ENCODE measurements at regions not wholly inside any gene's neighbourhood (a gene's known extent, or its start where the extent isn't known, plus 50 kb on each side); places are given as distances from the start of the nearest gene placed in this dataset.

DNA sequence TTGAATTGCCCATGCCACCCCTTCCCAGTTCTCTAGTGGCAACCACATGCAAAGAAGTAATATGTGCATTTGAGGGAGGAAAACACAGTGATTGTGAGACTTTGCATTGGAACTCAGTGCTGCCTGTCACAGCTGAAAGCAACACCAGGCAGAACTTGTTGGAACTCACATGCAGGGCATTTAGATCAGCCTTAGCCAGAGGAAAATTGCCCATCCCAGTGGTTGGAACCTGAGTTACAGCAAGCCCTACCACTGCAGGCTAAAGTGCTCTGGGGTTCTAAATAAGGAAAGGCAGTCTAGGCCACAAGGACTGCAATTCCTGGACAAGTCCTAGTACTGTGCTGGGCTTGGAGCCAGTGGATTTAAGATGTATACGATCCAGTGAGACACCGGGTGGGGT lies 245.3 kb upstream of the UFL1 start:
- no peaks in the 10 kb centered on the region for H3K27me3 Mint-ChIP-seq (ENCODE audit: low read depth)
- no peak for ATAC-seq (replicated peaks in 1 of 2)
- no peak overlapping the region for H3K27ac Mint-ChIP-seq
- no peaks in the 10 kb centered on the region for H3K4me1 Mint-ChIP-seq (ENCODE audit: low read depth)
- DNase-seq = no peak
- H3K4me3 Mint-ChIP-seq = no peak overlapping the region
- no peaks in the 10 kb centered on the region for H3K36me3 Mint-ChIP-seq (ENCODE audit: insufficient read depth in 2 of 2)
- H3K9me3 Mint-ChIP-seq = peaks cover 0 to 5% of the 10 kb centered on the region in 2 donors

DNA sequence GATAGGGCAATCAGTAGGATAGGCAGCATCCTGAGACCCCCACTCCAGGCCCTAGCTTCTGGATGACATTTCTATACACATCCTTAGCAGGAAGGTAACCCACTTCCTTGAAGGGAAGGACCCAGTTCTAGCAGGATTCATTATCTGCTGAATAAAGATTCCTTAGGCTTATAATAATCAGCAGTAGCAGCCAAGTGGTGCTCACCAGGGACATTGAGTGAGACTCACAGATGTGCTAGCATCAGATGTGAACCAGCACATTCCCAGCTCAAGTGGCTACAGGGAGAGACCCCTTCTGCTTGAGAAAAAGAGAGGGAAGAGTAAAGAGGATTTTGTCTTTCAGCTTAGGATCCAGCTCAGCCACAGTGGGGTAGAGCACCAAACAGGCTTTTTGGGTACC lies 244.8 kb upstream of the UFL1 start:
- Mint-ChIP-seq H3K27ac (no peak overlapping the region), H3K36me3 (ENCODE audit: insufficient read depth in 2 of 2) (no peaks in the 10 kb centered on the region), H3K9me3 (peaks cover 0 to 5% of the 10 kb centered on the region in 2 donors), H3K27me3 (ENCODE audit: low read depth) (no peaks in the 10 kb centered on the region), H3K4me1 (ENCODE audit: low read depth) (no peaks in the 10 kb centered on the region), H3K4me3 (no peak overlapping the region)
- no peak for DNase-seq
- no peak for ATAC-seq (replicated peaks in 1 of 2)

DNA sequence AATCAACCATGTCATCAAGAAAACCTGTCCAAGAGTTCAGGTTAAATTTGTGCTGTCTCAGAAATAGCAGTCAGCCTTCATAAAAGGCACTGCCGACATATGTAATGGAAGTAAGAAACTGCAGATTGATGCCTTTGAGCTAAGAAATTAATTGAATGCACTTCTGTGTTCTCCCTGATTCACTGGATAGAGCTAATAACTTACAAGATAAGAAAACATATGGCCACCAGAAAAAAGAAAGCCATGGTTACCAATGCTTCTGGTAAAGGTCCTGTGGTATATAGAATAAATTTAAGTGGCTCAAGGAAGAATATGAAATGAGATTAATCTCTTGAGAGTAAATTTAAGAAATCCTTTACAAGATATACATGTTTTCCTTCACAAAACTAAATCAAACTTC lies 242.5 kb upstream of the UFL1 start:
- Mint-ChIP-seq H3K27ac (no peak overlapping the region), H3K4me1 (ENCODE audit: low read depth) (no peaks in the 10 kb centered on the region), H3K36me3 (ENCODE audit: insufficient read depth in 2 of 2) (no peaks in the 10 kb centered on the region), H3K27me3 (ENCODE audit: low read depth) (no peaks in the 10 kb centered on the region), H3K9me3 (no peaks in the 10 kb centered on the region), H3K4me3 (no peak overlapping the region)
- DNase-seq = no peak
- ATAC-seq (replicated peaks in 1 of 2) = no peak

DNA sequence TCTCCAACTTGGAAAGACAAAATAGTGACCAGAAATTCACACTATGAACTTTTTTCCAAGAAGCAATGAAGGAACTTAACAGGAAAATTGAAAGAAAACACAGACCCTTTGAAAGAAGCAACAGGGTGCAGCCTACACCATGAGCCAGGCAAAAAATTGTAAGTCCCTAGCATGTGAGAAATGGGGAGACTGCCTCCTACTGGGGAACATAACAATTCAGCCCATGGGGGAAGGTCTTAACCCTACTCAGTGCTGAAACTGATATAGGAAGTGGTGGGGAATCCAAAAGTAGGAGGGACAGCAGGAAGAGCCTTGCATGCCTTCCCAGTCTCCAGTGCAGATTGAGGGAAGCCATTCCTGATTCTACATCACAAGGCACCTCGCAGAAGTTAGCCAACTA lies 235.1 kb upstream of the UFL1 start:
- no peaks in the 10 kb centered on the region for H3K36me3 Mint-ChIP-seq (ENCODE audit: insufficient read depth in 2 of 2)
- H3K4me1 Mint-ChIP-seq (ENCODE audit: low read depth) = no peaks in the 10 kb centered on the region
- peaks cover 0 to 3% of the 10 kb centered on the region in 2 donors for H3K9me3 Mint-ChIP-seq
- ATAC-seq (replicated peaks in 1 of 2) = no peak
- H3K27me3 Mint-ChIP-seq (ENCODE audit: low read depth) = peaks cover 7% of the 10 kb centered on the region
- no peak overlapping the region for H3K27ac Mint-ChIP-seq
- no peak overlapping the region for H3K4me3 Mint-ChIP-seq
- DNase-seq = no peak

DNA sequence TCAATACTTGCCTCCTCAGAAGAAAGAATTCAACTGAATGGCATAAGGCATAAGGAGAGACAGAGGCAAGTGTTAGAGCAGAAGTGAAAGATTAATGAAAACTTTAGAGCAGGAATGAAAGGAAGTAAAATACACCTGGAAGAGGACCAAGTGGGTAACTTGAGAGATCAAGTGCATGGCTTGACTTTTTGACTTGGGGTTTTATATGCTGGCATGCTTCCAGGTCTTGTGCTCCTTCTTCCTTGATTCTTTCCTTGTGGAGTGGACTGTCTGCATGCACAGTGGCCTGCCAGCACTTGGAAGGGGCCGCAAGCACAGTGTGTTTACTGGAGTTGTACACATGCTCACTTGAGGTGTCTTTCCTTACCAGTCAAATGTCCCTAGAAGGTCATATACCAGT lies 222.1 kb upstream of the UFL1 start:
- no peaks in the 10 kb centered on the region for H3K36me3 Mint-ChIP-seq (ENCODE audit: insufficient read depth in 2 of 2)
- H3K9me3 Mint-ChIP-seq = no peaks in the 10 kb centered on the region
- H3K27me3 Mint-ChIP-seq (ENCODE audit: low read depth) = no peaks in the 10 kb centered on the region
- ATAC-seq (replicated peaks in 1 of 2) (no peak), DNase-seq (no peak)
- H3K27ac Mint-ChIP-seq = no peak overlapping the region
- H3K4me3 Mint-ChIP-seq = no peak overlapping the region
- H3K4me1 Mint-ChIP-seq (ENCODE audit: low read depth) = no peaks in the 10 kb centered on the region

DNA sequence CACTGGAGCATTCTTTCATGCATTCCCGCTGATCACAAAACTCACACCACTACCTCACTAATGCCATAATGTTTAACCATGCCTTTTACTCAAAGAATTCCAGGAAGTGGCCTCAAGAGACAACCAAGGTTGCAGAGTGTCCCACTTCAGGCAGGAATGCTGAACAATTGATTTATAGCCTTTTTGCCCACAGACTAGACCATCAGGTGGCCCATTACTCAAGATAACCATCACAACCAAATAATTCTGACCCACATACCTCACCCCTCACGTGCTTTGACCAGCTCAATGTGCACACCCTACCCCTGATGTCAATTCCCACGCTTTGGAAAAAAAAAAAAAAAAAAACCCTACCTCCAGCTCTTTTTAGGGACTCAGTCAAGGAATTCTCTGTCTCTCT lies 220.6 kb upstream of the UFL1 start:
- no peaks in the 10 kb centered on the region for H3K36me3 Mint-ChIP-seq (ENCODE audit: insufficient read depth in 2 of 2)
- no peaks in the 10 kb centered on the region for H3K9me3 Mint-ChIP-seq
- ATAC-seq (replicated peaks in 1 of 2) = no peak
- DNase-seq = no peak
- H3K4me3 Mint-ChIP-seq = no peak overlapping the region
- peaks cover 5% of the 10 kb centered on the region for H3K4me1 Mint-ChIP-seq (ENCODE audit: low read depth)
- H3K27me3 Mint-ChIP-seq (ENCODE audit: low read depth) = no peaks in the 10 kb centered on the region
- H3K27ac Mint-ChIP-seq = no peak overlapping the region

DNA sequence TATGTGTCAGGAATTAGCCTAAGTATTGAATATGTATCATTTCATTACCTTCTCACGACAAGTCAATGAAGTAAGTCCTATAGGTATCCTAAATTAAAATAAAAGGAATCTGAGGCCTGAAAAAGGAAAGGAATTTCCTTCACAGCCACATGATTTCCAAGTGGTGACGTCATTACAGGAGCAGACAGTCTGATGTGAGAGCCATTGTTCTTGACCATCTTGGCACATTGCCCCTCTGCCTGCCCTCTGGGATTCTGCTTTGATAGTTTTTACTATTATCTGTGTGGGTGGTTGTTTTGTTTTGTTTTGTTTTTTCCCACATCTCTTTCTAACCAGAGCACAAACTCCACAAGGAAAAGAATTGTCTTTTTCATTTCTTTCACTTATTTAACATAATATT lies 219.8 kb upstream of the UFL1 start:
- ATAC-seq (replicated peaks in 1 of 2) (no peak), DNase-seq (no peak)
- H3K4me1 Mint-ChIP-seq (ENCODE audit: low read depth) = peaks cover 5% of the 10 kb centered on the region
- H3K36me3 Mint-ChIP-seq (ENCODE audit: insufficient read depth in 2 of 2) = no peaks in the 10 kb centered on the region
- no peaks in the 10 kb centered on the region for H3K27me3 Mint-ChIP-seq (ENCODE audit: low read depth)
- no peak overlapping the region for H3K4me3 Mint-ChIP-seq
- peak overlapping the region; percentile 77 for H3K27ac Mint-ChIP-seq
- no peaks in the 10 kb centered on the region for H3K9me3 Mint-ChIP-seq

DNA sequence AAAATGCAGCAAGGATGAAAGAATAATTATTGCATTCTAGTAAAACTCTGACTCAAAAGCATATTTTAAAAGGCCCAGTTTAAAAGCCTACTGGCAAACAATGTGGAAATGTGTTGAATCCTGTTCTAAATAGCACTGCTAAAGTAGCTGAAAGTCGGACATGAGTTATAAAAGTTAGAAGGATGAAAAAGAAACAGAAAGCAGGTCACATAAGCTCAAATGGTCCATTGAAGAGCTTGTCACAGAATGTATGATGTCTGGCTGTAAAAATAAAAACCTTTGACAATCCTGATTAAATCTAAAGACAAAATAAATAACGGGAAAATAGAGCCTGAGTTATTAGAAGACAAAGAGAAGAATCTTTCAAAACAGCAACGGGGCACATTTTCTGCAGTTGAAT lies 218.6 kb upstream of the UFL1 start:
- H3K4me1 Mint-ChIP-seq (ENCODE audit: low read depth) = peaks cover 5% of the 10 kb centered on the region
- no peaks in the 10 kb centered on the region for H3K36me3 Mint-ChIP-seq (ENCODE audit: insufficient read depth in 2 of 2)
- no peak overlapping the region for H3K27ac Mint-ChIP-seq
- H3K4me3 Mint-ChIP-seq = no peak overlapping the region
- H3K27me3 Mint-ChIP-seq (ENCODE audit: low read depth) = no peaks in the 10 kb centered on the region
- ATAC-seq (replicated peaks in 1 of 2) (no peak), DNase-seq (no peak)
- H3K9me3 Mint-ChIP-seq = no peaks in the 10 kb centered on the region

DNA sequence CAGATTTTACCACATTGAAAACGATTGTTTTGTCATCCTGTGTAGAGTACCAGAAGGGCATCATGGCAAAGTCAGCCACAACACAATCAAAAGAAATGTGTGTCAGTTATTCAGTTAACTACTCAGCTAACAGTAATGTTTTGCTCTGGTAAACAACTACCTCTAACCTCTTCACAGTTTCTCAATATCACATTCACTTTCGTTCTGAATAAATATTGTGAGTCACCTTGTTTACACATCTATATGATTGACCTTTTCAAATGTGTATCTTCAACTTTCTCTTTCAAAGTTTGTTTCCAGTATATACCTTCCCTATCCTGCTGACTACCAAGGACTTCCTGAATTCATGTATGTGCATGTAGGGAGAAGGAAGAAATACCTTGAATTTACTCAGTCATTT lies 216.6 kb upstream of the UFL1 start:
- no peak for DNase-seq
- ATAC-seq (replicated peaks in 1 of 2) = peak; percentile 87 to 95
- no peaks in the 10 kb centered on the region for H3K27me3 Mint-ChIP-seq (ENCODE audit: low read depth)
- peaks cover 5% of the 10 kb centered on the region for H3K4me1 Mint-ChIP-seq (ENCODE audit: low read depth)
- H3K9me3 Mint-ChIP-seq = no peaks in the 10 kb centered on the region
- H3K36me3 Mint-ChIP-seq (ENCODE audit: insufficient read depth in 2 of 2) = no peaks in the 10 kb centered on the region
- H3K27ac Mint-ChIP-seq = peak overlapping the region; percentile 42
- H3K4me3 Mint-ChIP-seq = peak overlapping the region in 1 of 2 donors; percentile 10

DNA sequence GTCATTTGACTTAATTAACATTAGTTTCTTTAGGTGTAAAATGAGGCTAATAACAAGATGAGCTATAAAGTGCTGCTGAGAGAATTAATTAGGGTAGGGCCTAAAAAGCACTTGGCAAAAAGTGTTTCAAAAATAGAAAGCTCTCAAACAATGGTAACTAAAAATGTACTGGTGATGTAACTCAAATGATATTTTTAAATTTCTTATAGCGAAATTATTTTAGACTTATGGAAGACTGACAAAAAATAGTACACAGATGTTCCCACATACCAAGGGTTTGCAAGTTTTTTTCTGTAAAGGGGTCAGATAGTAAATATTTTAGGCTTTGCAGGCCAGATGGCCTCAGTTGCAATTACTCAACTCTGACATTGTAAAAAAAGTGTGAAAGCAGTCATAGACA lies 190.7 kb upstream of the UFL1 start:
- H3K9me3 Mint-ChIP-seq = peaks cover 0 to 2% of the 10 kb centered on the region in 2 donors
- H3K27me3 Mint-ChIP-seq (ENCODE audit: low read depth) = no peaks in the 10 kb centered on the region
- H3K36me3 Mint-ChIP-seq (ENCODE audit: insufficient read depth in 2 of 2) = no peaks in the 10 kb centered on the region
- no peak for ATAC-seq (replicated peaks in 1 of 2)
- H3K27ac Mint-ChIP-seq = no peak overlapping the region
- no peak for DNase-seq
- no peak overlapping the region for H3K4me3 Mint-ChIP-seq
- H3K4me1 Mint-ChIP-seq (ENCODE audit: low read depth) = no peaks in the 10 kb centered on the region

DNA sequence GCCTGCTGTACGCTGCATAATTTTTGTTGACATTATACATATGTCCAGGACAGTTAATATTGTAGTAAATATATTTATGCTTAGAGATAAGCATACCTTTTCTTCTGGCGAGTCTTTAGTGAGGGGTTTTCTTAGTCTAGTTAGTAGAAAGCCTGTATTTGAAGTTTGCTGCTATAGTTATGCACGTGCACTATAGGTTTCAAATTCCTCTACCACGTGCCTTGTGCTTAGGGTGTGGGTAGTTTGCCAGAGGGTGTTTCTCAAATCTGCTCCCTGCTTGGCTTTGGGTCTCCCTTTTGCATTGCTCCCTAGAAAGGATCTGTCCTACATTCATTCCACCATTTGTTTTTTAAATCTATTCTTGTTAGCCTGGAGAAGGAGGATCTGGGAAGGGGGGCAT lies 181.4 kb upstream of the UFL1 start:
- ATAC-seq (replicated peaks in 1 of 2) = no peak
- H3K4me3 Mint-ChIP-seq = no peak overlapping the region
- peaks cover 2 to 7% of the 10 kb centered on the region in 2 donors for H3K9me3 Mint-ChIP-seq

DNA sequence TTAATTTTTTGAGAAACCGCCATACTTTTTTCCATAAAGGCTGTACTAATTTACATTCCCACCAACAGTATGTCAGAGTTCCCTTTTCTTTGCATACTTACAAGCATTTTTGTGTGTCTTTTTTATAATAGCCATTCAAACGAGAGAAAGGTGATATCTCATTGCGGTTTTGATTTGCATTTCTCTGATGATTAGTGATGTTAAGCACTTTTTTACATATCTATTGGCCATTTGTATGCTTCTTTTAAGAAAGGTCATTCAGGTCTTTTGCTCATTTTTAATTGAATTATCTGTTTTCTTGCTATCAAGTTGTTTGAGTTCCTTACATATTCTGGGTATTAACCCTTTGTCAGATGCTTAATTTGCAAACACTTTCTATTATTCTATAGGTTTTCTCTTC lies 176.1 kb upstream of the UFL1 start:
- no peaks in the 10 kb centered on the region for H3K4me1 Mint-ChIP-seq (ENCODE audit: low read depth)
- H3K27me3 Mint-ChIP-seq (ENCODE audit: low read depth) = no peaks in the 10 kb centered on the region
- H3K9me3 Mint-ChIP-seq = peaks cover 2 to 5% of the 10 kb centered on the region in 2 donors
- DNase-seq = no peak
- peaks cover 3% of the 10 kb centered on the region in 2 donors for H3K36me3 Mint-ChIP-seq (ENCODE audit: insufficient read depth in 2 of 2)
- no peak overlapping the region for H3K4me3 Mint-ChIP-seq
- H3K27ac Mint-ChIP-seq = no peak overlapping the region
- ATAC-seq (replicated peaks in 1 of 2) = no peak

More for the DNA sequence above, 181.4 kb upstream of the UFL1 start:
- Mint-ChIP-seq H3K27ac (no peak overlapping the region), H3K36me3 (ENCODE audit: insufficient read depth in 2 of 2) (peaks cover 3% of the 10 kb centered on the region in 2 donors), H3K4me1 (ENCODE audit: low read depth) (no peaks in the 10 kb centered on the region), H3K27me3 (ENCODE audit: low read depth) (no peaks in the 10 kb centered on the region)
- DNase-seq = no peak

DNA sequence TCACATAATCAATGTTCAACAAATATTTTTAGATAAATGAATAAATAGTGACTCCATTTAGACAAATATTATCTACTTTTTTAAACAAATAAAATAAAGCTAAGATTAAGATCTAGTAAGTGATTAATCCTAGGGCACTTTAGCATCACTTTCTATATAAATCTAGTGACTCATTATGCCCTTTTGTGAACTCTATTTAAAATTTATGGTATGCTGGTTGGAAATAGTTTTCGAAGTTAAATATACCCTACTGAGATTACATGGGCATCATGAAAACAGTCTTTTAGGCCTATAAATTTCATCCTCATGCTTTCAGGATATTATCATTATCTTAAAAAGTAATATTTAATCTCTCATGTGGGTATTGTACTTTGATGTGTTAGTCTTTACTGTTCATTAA lies 140.4 kb upstream of the UFL1 start:
- no peaks in the 10 kb centered on the region for H3K4me1 Mint-ChIP-seq (ENCODE audit: low read depth)
- H3K27ac Mint-ChIP-seq = no peak overlapping the region
- no peak for ATAC-seq (replicated peaks in 1 of 2)
- DNase-seq = no peak
- no peaks in the 10 kb centered on the region for H3K9me3 Mint-ChIP-seq
- H3K4me3 Mint-ChIP-seq = no peak overlapping the region
- H3K36me3 Mint-ChIP-seq (ENCODE audit: insufficient read depth in 2 of 2) = no peaks in the 10 kb centered on the region
- H3K27me3 Mint-ChIP-seq (ENCODE audit: low read depth) = no peaks in the 10 kb centered on the region

DNA sequence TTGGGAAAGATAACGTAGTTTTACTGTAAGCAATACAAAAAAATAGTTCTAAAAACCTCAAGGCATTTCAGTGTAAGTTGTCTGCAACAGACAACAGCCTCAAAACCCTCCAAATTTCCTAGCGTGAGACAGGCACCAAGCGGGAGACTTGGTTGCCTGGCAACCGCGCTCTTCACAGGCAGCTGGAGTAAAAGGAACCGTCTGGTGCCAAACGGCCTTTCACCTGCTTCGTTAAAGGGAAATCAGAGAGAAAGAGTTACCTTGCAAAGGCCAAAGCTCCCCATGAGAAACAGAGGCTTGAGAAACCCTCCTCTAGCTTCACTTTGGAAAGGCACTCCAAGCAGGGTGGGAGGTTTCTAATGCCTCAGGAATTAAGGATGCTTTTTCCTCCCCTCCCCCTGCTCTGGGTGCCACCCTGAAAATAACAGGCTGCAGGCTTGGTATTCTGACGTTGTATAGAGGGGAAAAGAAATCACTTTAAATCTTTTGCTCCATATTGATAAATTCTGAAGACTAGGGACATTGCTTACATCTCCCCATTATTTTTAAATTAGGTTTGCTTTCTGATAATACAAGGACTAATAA lies 129.7 kb upstream of the UFL1 start:
- Mint-ChIP-seq H3K27me3 (ENCODE audit: low read depth) (peaks cover 6% of the 10 kb centered on the region), H3K4me3 (no peak overlapping the region), H3K9me3 (peaks cover 0 to under 1% of the 10 kb centered on the region in 2 donors), H3K27ac (no peak overlapping the region), H3K36me3 (ENCODE audit: insufficient read depth in 2 of 2) (no peaks in the 10 kb centered on the region), H3K4me1 (ENCODE audit: low read depth) (no peaks in the 10 kb centered on the region)
- ATAC-seq (replicated peaks in 1 of 2) = no peak
- peak in 1 of 2 donors; percentile 2 for DNase-seq

Data from activated T-cell treated with anti-CD3 and anti-CD28 coated beads, Interleukin-2, amount 50 U/mL, for 72 hours (primary cell).